HUES64 (cell line): ENCODE measurements at regions not wholly inside any gene's neighbourhood (a gene's known extent, or its start where the extent isn't known, plus 50 kb on each side); places are given as distances from the start of the nearest gene placed in this dataset.
"Not testable (repeated sequence)": the region's sequence is repeated elsewhere in the genome, so short reads cannot be mapped to it uniquely, and the experiment has no call there.

Experiments
- H3K27ac ChIP-seq: 2 replicates; pipeline ENCODE4 v1.7.0; 2013; ENCODE audit warnings: low read depth, low read length, inconsistent platforms
- H3K27me3 ChIP-seq: 2 replicates; pipeline ENCODE4 v1.6.1; 2013; ENCODE audit warnings: mild to moderate bottlenecking, low read length; ENCODE audit not compliant: insufficient read depth
- H3K36me3 ChIP-seq: 2 replicates; pipeline ENCODE4 v1.6.1; 2013; ENCODE audit warnings: mild to moderate bottlenecking, low read length; ENCODE audit not compliant: insufficient read depth
- H3K4me1 ChIP-seq: 2 replicates; pipeline ENCODE4 v1.6.1; 2013; ENCODE audit warnings: mild to moderate bottlenecking, low read length, moderate library complexity; ENCODE audit not compliant: insufficient read depth
- H3K4me3 ChIP-seq: 2 replicates; pipeline ENCODE4 v1.5.1; 2013; ENCODE audit warnings: mild to moderate bottlenecking, low read length, moderate library complexity
- H3K9ac ChIP-seq: 2 replicates; pipeline ENCODE4 v1.6.1; 2013; ENCODE audit warnings: mild to moderate bottlenecking, low read depth, low read length
- H3K9me3 ChIP-seq: 2 replicates; pipeline ENCODE4 v1.6.1; 2013; ENCODE audit warnings: low read depth, low read length; ENCODE audit not compliant: insufficient read depth
- WGBS: fragments of 150-250, 120-280 bp; methylation state at CpG from one replicate; pipeline ENCODE4 v1.1.7; 2013; ENCODE audit warnings: missing lambda C conversion rate; 5-methylcytosine and 5-hydroxymethylcytosine counted together

- H3K4me1 ChIP-seq, H3K4me3 ChIP-seq, H3K27me3 ChIP-seq, H3K9ac ChIP-seq, H3K27ac ChIP-seq, H3K36me3 ChIP-seq: not testable (repeated sequence)
- WGBS = 71% methylated on average over 5 of the region's 5 CpGs
- peaks cover 32% of the 10 kb centered on the region for H3K9me3 ChIP-seq
Measured at GRCh38 chr21:7956998-7957712, 2564.2 kb upstream of the TPTE start.

GRCh38 chr21:7957713-7958064, 2563.7 kb upstream of the TPTE start:
- no peak overlapping the region for H3K9ac ChIP-seq
- no peak overlapping the region; the same call in 1 of the 2 replicates for H3K4me3 ChIP-seq
- 44% methylated on average over 2 of the region's 2 CpGs for WGBS
- no peaks in the 10 kb centered on the region for H3K27me3 ChIP-seq
- H3K9me3 ChIP-seq = peaks cover 37% of the 10 kb centered on the region
- no peaks in the 10 kb centered on the region for H3K4me1 ChIP-seq
- no peaks in the 10 kb centered on the region for H3K36me3 ChIP-seq
- H3K27ac ChIP-seq = no peak overlapping the region
